ENCODE measurements at regions not wholly inside any gene's neighbourhood (a gene's known extent, or its start where the extent isn't known, plus 50 kb on each side); places are given as distances from the start of the nearest gene placed in this dataset.
"Not testable (repeated sequence)": the region's sequence is repeated elsewhere in the genome, so short reads cannot be mapped to it uniquely, and the experiment has no call there.

- no peak for DNase-seq
These were observed 227.4 kb downstream of the RPAP3 start for GRCh38 chr12:47478426-47478825.

- no peak for DNase-seq
These were observed 232.7 kb downstream of the RPAP3 start for GRCh38 chr12:47473091-47473490.

GRCh38 chr12:47470349-47470748 is 235.5 kb downstream of the RPAP3 start:
- DNase-seq = not testable (repeated sequence)

GRCh38 chr12:47463918-47464317 is 241.9 kb downstream of the RPAP3 start:
- not testable (repeated sequence) for DNase-seq

GRCh38 chr12:47458279-47458678 is 247.6 kb downstream of the RPAP3 start:
- DNase-seq = no peak

- DNase-seq = no peak
These were observed 256.0 kb downstream of the RPAP3 start for GRCh38 chr12:47449797-47450196.

GRCh38 chr12:47442310-47442709 is 263.5 kb downstream of the RPAP3 start:
- no peak for DNase-seq

- no peak for DNase-seq
These were observed 264.3 kb downstream of the RPAP3 start for GRCh38 chr12:47441490-47441889.

GRCh38 chr12:47438175-47438574 is 267.7 kb downstream of the RPAP3 start:
- no peak for DNase-seq

GRCh38 chr12:47437570-47437969 is 268.3 kb downstream of the RPAP3 start:
- DNase-seq = no peak

GRCh38 chr12:47433876-47434275 is 272.0 kb downstream of the RPAP3 start:
- DNase-seq = no peak

- not testable (repeated sequence) for DNase-seq
These were observed 279.0 kb downstream of the RPAP3 start for GRCh38 chr12:47426678-47427309.

- no peak for DNase-seq
These were observed 283.2 kb downstream of the RPAP3 start for GRCh38 chr12:47422611-47423010.

GRCh38 chr12:47419497-47419896 is 286.3 kb downstream of the RPAP3 start:
- DNase-seq = no peak

GRCh38 chr12:47417955-47418354 is 287.9 kb downstream of the RPAP3 start:
- no peak for DNase-seq

- no peak for DNase-seq
These were observed 288.7 kb downstream of the RPAP3 start for GRCh38 chr12:47417121-47417520.

- DNase-seq = no peak
These were observed 290.8 kb downstream of the RPAP3 start for GRCh38 chr12:47415054-47415453.

- DNase-seq = peak; percentile 54
These were observed 291.3 kb downstream of the RPAP3 start for GRCh38 chr12:47414511-47414910.

GRCh38 chr12:47413806-47414205 is 292.0 kb downstream of the RPAP3 start:
- DNase-seq = no peak

GRCh38 chr12:47412601-47413236 is 293.1 kb downstream of the RPAP3 start:
- no peak for DNase-seq

- DNase-seq = no peak
These were observed 293.9 kb downstream of the RPAP3 start for GRCh38 chr12:47411966-47412365.

GRCh38 chr12:47410862-47411261 is 295.0 kb downstream of the RPAP3 start:
- DNase-seq = no peak

GRCh38 chr12:47410383-47410782 is 295.4 kb downstream of the RPAP3 start:
- no peak for DNase-seq

GRCh38 chr12:47409310-47409987 is 296.4 kb downstream of the RPAP3 start:
- no peak for DNase-seq
